GM13976 (cell line): ENCODE measurements at regions not wholly inside any gene's neighbourhood (a gene's known extent, or its start where the extent isn't known, plus 50 kb on each side); places are given as distances from the start of the nearest gene placed in this dataset.
"Not testable (repeated sequence)": the region's sequence is repeated elsewhere in the genome, so short reads cannot be mapped to it uniquely, and the experiment has no call there.

ENCODE experiments used
- DNase-seq: peaks from one replicate; pipeline ENCODE4 v3.0.0; 2012; ENCODE audit warnings: low spot score
- in situ Hi-C: fragments of 300-500 bp; cut with MboI; formaldehyde crosslinking; loops from one replicate; pipeline ENCODE4 v1.12.0; 2022; ENCODE audit warnings: low sequenced_read_pairs, mixed read lengths, inconsistent platforms; ENCODE audit not compliant: unreplicated experiment
- TF ChIP-seq, protein P1 (sequence below): IDR thresholded peaks from 2 replicates; pipeline ENCODE4 v1.5.1; 2012; ENCODE audit warnings: borderline replicate concordance, mild to moderate bottlenecking; ENCODE audit not compliant: insufficient read depth; ENCODE audit errors: extremely low read depth, missing control alignments, control extremely low read depth

DNA sequence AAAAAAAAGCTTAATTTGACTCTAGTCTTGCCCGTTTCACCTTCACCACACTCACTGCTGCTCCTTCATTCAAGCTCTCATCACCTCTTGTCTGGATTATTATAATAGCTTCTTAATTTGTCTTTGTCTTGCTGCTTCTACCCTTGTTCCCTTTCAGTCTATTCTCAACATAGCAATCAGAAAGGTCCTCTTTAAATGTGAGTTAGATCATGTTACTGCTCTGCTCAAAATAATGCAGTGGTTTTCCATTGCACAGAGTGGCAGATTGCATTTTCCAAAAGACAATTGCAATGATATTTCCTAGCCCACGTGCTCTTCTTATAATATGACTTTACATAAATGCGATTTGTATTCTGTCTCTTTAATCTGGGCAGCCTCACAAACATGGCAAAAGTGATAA lies 174.6 kb downstream of the ALDH1A2 start:
- TF ChIP-seq, protein P1, sequence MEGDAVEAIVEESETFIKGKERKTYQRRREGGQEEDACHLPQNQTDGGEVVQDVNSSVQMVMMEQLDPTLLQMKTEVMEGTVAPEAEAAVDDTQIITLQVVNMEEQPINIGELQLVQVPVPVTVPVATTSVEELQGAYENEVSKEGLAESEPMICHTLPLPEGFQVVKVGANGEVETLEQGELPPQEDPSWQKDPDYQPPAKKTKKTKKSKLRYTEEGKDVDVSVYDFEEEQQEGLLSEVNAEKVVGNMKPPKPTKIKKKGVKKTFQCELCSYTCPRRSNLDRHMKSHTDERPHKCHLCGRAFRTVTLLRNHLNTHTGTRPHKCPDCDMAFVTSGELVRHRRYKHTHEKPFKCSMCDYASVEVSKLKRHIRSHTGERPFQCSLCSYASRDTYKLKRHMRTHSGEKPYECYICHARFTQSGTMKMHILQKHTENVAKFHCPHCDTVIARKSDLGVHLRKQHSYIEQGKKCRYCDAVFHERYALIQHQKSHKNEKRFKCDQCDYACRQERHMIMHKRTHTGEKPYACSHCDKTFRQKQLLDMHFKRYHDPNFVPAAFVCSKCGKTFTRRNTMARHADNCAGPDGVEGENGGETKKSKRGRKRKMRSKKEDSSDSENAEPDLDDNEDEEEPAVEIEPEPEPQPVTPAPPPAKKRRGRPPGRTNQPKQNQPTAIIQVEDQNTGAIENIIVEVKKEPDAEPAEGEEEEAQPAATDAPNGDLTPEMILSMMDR: no peak
- no peak for DNase-seq
- in situ Hi-C loops: no loop called here

GRCh38 chr15:57892181-57892580 lies 173.3 kb downstream of the ALDH1A2 start:
- TF ChIP-seq, protein P1: no peak
- in situ Hi-C loops: no loop called here
- no peak for DNase-seq

DNA sequence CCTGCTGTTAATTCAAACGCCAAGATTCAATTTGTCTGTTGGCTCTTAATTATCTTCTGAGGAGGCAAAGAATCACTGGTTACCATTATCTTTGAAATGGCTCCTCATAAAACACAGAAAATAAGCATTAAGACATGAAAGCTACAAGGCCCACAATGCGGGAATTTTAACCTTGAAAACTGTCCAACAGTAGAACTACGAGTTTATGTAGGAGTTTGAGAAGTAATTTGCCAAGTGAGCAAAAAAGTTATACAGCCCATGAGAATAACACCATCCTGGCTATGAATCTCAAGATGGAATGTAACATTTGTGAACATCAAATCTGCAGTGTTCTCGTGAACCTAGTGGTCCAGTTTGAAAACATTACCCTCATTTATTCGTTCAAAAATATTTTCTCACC lies 172.5 kb downstream of the ALDH1A2 start:
- in situ Hi-C loops: no loop called here
- no peak for DNase-seq
- TF ChIP-seq, protein P1: no peak

DNA sequence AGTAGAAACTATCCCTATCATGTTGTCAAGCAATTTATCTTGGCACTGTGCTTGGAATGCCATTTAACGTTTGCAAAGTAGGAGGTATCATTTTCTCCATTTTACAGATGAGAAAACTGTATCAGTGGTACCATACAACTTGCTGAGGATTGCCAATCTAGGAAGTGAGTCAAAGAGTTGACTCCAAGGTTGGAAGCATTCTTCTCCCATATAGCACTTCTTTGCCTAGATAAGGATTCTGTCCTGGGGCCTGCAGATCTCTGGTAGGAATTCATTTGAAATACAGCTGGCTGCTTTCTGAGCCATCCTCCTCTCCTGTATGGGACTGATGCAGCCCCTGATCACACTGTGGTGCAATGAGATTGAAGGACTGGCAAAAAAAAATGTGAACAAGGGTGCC lies 170.2 kb downstream of the ALDH1A2 start:
- in situ Hi-C loops: no loop called here
- TF ChIP-seq, protein P1: no peak

GRCh38 chr15:57896114-57896513 lies 169.4 kb downstream of the ALDH1A2 start:
- no peak for DNase-seq
- in situ Hi-C loops: no loop called here
- TF ChIP-seq, protein P1: no peak

More for the DNA sequence above, 170.2 kb downstream of the ALDH1A2 start:
- no peak for DNase-seq

DNA sequence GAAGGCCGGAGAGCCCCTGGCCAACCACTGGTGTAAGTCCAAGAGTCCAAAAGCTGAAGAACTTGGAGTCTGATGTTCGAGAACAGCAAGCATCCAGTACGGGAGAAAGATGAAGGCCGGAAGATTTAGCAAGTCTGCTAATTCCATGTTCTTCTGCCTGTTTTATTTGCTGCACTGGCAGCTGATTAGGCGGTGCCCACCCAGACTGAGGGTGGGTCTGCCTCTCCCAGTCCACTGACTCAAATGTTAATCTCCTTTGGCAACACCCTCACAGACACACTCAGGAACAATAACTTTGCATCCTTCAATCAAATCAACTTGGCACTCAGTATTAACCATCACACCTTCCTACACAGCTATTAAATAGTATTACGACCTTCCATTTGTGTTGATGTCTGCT lies 168.6 kb downstream of the ALDH1A2 start:
- DNase-seq, in situ Hi-C loops: not testable (repeated sequence)

DNA sequence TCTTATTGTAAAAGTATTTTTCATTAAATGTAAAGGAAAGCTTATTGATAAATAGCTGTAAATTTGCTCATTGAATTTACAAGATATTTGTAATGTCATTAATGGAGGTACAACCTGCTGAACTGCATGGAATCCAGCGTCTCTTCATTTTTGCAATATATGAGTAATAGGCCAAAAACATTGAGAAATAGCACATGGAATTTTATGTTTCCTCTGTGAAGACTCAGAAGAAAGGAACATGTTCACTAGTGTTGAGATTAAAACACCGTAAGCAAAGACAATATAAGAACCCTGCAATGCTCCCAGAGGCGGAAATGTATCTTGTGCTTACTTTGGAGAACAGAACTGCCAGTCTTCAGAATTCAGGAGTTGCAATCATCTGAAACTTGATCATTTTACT lies 167.6 kb downstream of the ALDH1A2 start:
- TF ChIP-seq, protein P1: no peak
- DNase-seq: no peak
- in situ Hi-C loops: no loop called here
